ENCODE measurements at regions not wholly inside any gene's neighbourhood (a gene's known extent, or its start where the extent isn't known, plus 50 kb on each side); places are given as distances from the start of the nearest gene placed in this dataset.

GRCh38 chr7:25358926-25359325 lies 130.6 kb upstream of the NPVF start:
- DNase-seq (ENCODE audit: low spot score) (no peak), FAIRE-seq (no peak)

GRCh38 chr7:25359471-25360059 lies 131.3 kb upstream of the NPVF start:
- DNase-seq (ENCODE audit: low spot score) (no peak), FAIRE-seq (no peak)

- DNase-seq (ENCODE audit: low spot score), result no peak
- FAIRE-seq, result no peak
Observed at GRCh38 chr7:25360451-25360850, 132.2 kb upstream of the NPVF start.

- no peak for FAIRE-seq
- DNase-seq (ENCODE audit: low spot score), result no peak
Observed at GRCh38 chr7:25361387-25361786, 133.1 kb upstream of the NPVF start.

- no peak for DNase-seq (ENCODE audit: low spot score)
- no peak for FAIRE-seq
Observed at GRCh38 chr7:25361863-25362262, 133.6 kb upstream of the NPVF start.

- FAIRE-seq, result no peak
- DNase-seq (ENCODE audit: low spot score), result no peak
Observed at GRCh38 chr7:25368599-25369201, 140.4 kb upstream of the NPVF start.

GRCh38 chr7:25369786-25370185 lies 141.5 kb upstream of the NPVF start:
- FAIRE-seq, result no peak
- DNase-seq (ENCODE audit: low spot score), result no peak

GRCh38 chr7:25371972-25372371 lies 143.7 kb upstream of the NPVF start:
- DNase-seq (ENCODE audit: low spot score) (no peak), FAIRE-seq (no peak)

GRCh38 chr7:25375805-25376600 lies 147.7 kb upstream of the NPVF start:
- DNase-seq (ENCODE audit: low spot score) (no peak), FAIRE-seq (no peak)

GRCh38 chr7:25379351-25380300 lies 151.3 kb upstream of the NPVF start:
- no peak for DNase-seq (ENCODE audit: low spot score)
- FAIRE-seq, result no peak

GRCh38 chr7:25381818-25382589 lies 153.7 kb upstream of the NPVF start:
- FAIRE-seq, result no peak
- DNase-seq (ENCODE audit: low spot score), result no peak

GRCh38 chr7:25382869-25383268 lies 154.6 kb upstream of the NPVF start:
- FAIRE-seq (no peak), DNase-seq (ENCODE audit: low spot score) (no peak)

- DNase-seq (ENCODE audit: low spot score), result no peak
- FAIRE-seq, result no peak
Observed at GRCh38 chr7:25383402-25383801, 155.1 kb upstream of the NPVF start.

- FAIRE-seq (no peak), DNase-seq (ENCODE audit: low spot score) (no peak)
Observed at GRCh38 chr7:25384788-25385505, 156.7 kb upstream of the NPVF start.

GRCh38 chr7:25385506-25386136 lies 157.3 kb upstream of the NPVF start:
- no peak for FAIRE-seq
- no peak for DNase-seq (ENCODE audit: low spot score)

- FAIRE-seq (no peak), DNase-seq (ENCODE audit: low spot score) (no peak)
Observed at GRCh38 chr7:25386311-25386744, 158.0 kb upstream of the NPVF start.

- no peak for DNase-seq (ENCODE audit: low spot score)
- no peak for FAIRE-seq
Observed at GRCh38 chr7:25388681-25389080, 160.4 kb upstream of the NPVF start.

- FAIRE-seq, result peak; percentile 83
- DNase-seq (ENCODE audit: low spot score), result peak; percentile 55
Observed at GRCh38 chr7:25389489-25390106, 161.3 kb upstream of the NPVF start.

GRCh38 chr7:25391295-25391861 lies 163.1 kb upstream of the NPVF start:
- FAIRE-seq (peak; percentile 83), DNase-seq (ENCODE audit: low spot score) (no peak)

Measured in RCC 7860 (cell line).